ENCODE measurements at regions not wholly inside any gene's neighbourhood (a gene's known extent, or its start where the extent isn't known, plus 50 kb on each side); places are given as distances from the start of the nearest gene placed in this dataset.

GRCh38 chr20:6421321-6422248, 298.8 kb upstream of the FERMT1 start:
- Histone ChIP-seq H3K36me3 (ENCODE audit: control insufficient read depth in 4 of 4, insufficient read depth in 3 of 4, low read depth in 1 of 4, low read length in 3 of 4) (no peaks in the 10 kb centered on the region), H3K27me3 (ENCODE audit: control insufficient read depth in 4 of 4, insufficient read depth in 4 of 4, low read length in 3 of 4) (no peaks in the 10 kb centered on the region), H3K4me1 (ENCODE audit: control insufficient read depth in 4 of 4, insufficient read depth in 4 of 4, low read length in 3 of 4) (no peaks in the 10 kb centered on the region), H3K9ac (ENCODE audit: low read depth in 1 of 2, low read length in 2 of 2) (no peak overlapping the region), H3K4me3 (ENCODE audit: low read depth in 1 of 3, low read length in 3 of 3) (no peak overlapping the region), H3K9me3 (ENCODE audit: control insufficient read depth in 4 of 4, low read length in 3 of 4) (no peaks in the 10 kb centered on the region), H3K27ac (ENCODE audit: low read depth in 1 of 2, low read length in 2 of 2) (no peak overlapping the region)
- WGBS, result 71% methylated on average over 8 of the region's 8 CpGs
- TF ChIP-seq, protein P1, sequence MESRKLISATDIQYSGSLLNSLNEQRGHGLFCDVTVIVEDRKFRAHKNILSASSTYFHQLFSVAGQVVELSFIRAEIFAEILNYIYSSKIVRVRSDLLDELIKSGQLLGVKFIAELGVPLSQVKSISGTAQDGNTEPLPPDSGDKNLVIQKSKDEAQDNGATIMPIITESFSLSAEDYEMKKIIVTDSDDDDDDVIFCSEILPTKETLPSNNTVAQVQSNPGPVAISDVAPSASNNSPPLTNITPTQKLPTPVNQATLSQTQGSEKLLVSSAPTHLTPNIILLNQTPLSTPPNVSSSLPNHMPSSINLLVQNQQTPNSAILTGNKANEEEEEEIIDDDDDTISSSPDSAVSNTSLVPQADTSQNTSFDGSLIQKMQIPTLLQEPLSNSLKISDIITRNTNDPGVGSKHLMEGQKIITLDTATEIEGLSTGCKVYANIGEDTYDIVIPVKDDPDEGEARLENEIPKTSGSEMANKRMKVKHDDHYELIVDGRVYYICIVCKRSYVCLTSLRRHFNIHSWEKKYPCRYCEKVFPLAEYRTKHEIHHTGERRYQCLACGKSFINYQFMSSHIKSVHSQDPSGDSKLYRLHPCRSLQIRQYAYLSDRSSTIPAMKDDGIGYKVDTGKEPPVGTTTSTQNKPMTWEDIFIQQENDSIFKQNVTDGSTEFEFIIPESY (IDR thresholded peaks at IDR 0.05), result no peak
- TF ChIP-seq GABPA (IDR thresholded peaks at IDR 0.05 in 1 of 2, conservative IDR thresholded peaks at IDR 0.05 in 1 of 2) (no peak), SP1 (IDR thresholded peaks at IDR 0.05) (no peak), TAF1 (conservative IDR thresholded peaks at IDR 0.05) (no peak), YY1 (IDR thresholded peaks at IDR 0.05) (no peak), REST (IDR thresholded peaks at IDR 0.05) (no peak), NR2F2 (IDR thresholded peaks at IDR 0.05) (no peak), HNF4G (IDR thresholded peaks at IDR 0.05) (no peak), JUND (IDR thresholded peaks at IDR 0.05) (no peak)
- TF ChIP-seq, protein P2, sequence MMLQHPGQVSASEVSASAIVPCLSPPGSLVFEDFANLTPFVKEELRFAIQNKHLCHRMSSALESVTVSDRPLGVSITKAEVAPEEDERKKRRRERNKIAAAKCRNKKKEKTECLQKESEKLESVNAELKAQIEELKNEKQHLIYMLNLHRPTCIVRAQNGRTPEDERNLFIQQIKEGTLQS (IDR thresholded peaks at IDR 0.05), result no peak
- no peak for DNase-seq (ENCODE audit: low spot score)

GRCh38 chr20:6420336-6420735, 297.5 kb upstream of the FERMT1 start:
- Histone ChIP-seq H3K27me3 (ENCODE audit: control insufficient read depth in 4 of 4, insufficient read depth in 4 of 4, low read length in 3 of 4) (peaks cover 0 to 3% (median 0%) of the 10 kb centered on the region in 4 donors), H3K4me1 (ENCODE audit: control insufficient read depth in 4 of 4, insufficient read depth in 4 of 4, low read length in 3 of 4) (no peaks in the 10 kb centered on the region), H3K4me3 (ENCODE audit: low read depth in 1 of 3, low read length in 3 of 3) (no peak overlapping the region), H3K9me3 (ENCODE audit: control insufficient read depth in 4 of 4, low read length in 3 of 4) (no peaks in the 10 kb centered on the region), H3K9ac (ENCODE audit: low read depth in 1 of 2, low read length in 2 of 2) (no peak overlapping the region), H3K27ac (ENCODE audit: low read depth in 1 of 2, low read length in 2 of 2) (no peak overlapping the region), H3K36me3 (ENCODE audit: control insufficient read depth in 4 of 4, insufficient read depth in 3 of 4, low read depth in 1 of 4, low read length in 3 of 4) (no peaks in the 10 kb centered on the region)
- DNase-seq (ENCODE audit: low spot score), result no peak
- 67% methylated on average over 1 of the region's 1 CpG for WGBS
- no peak for TF ChIP-seq FOXA1 (IDR thresholded peaks at IDR 0.05)
- TF ChIP-seq YY1 (IDR thresholded peaks at IDR 0.05), result no peak
- TF ChIP-seq, protein P2 (IDR thresholded peaks at IDR 0.05), result no peak
- TF ChIP-seq EGR1 (IDR thresholded peaks at IDR 0.05; ENCODE audit: low read depth in 2 of 2), result no peak
- no peak for TF ChIP-seq HNF4A (conservative IDR thresholded peaks at IDR 0.05)
- no peak for TF ChIP-seq RAD21 (IDR thresholded peaks at IDR 0.05)
- TF ChIP-seq RXRA (IDR thresholded peaks at IDR 0.05), result no peak
- no peak for TF ChIP-seq FOXA2 (IDR thresholded peaks at IDR 0.05)
- TF ChIP-seq SP1 (IDR thresholded peaks at IDR 0.05), result no peak
- TF ChIP-seq TAF1 (conservative IDR thresholded peaks at IDR 0.05), result no peak
- TF ChIP-seq CTCF (IDR thresholded peaks at IDR 0.05; ENCODE audit: low read depth, low read length, missing input control), result no peak
- TF ChIP-seq JUND (IDR thresholded peaks at IDR 0.05), result no peak
- TF ChIP-seq MAX (IDR thresholded peaks at IDR 0.05), result no peak
- no peak for TF ChIP-seq REST (IDR thresholded peaks at IDR 0.05)
- no peak for TF ChIP-seq NR2F2 (IDR thresholded peaks at IDR 0.05)
- no peak for TF ChIP-seq HNF4G (IDR thresholded peaks at IDR 0.05)
- no peak for TF ChIP-seq GABPA (IDR thresholded peaks at IDR 0.05 in 1 of 2, conservative IDR thresholded peaks at IDR 0.05 in 1 of 2)
